ENCODE measurements at regions not wholly inside any gene's neighbourhood (a gene's known extent, or its start where the extent isn't known, plus 50 kb on each side); places are given as distances from the start of the nearest gene placed in this dataset.

DNA sequence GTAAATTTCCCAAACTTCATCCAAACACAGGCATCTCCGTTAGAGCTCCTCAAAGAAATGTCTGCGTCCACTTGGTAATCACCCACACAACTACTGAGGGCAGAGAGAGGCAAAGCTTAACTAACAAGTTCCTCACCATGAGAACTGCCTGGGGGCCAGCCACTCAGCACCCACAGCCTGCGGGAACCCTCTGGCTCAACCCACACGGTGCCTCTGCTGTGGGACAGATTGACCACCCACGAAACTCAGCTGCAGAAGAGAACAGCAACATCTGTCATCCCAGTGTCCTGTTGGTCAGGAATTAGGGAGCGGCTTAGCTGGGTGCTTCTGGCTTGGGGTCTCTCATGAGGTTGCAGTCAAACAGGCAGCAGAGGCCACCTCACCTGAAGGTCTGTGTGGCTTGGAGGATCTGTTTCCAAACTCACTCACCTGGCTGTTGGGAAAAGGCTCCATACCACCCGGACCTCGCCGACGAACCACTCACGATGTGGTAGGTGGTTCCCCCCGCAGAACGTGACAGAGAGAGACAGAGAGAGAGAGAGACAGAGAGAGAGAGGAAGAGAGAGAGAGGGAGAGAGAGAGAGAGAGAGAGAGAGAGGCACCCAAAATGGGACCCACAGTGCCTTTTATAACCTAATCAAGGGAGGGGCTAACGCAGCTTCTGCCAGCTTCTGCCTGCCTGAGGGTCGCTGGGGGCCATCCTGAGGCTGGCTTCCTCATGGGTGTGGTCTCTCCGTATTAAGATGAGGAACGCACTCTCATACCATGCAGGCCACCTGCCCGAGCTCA is 103.5 kb downstream of the OLFM1 start:
- TF ChIP-seq, protein P1, sequence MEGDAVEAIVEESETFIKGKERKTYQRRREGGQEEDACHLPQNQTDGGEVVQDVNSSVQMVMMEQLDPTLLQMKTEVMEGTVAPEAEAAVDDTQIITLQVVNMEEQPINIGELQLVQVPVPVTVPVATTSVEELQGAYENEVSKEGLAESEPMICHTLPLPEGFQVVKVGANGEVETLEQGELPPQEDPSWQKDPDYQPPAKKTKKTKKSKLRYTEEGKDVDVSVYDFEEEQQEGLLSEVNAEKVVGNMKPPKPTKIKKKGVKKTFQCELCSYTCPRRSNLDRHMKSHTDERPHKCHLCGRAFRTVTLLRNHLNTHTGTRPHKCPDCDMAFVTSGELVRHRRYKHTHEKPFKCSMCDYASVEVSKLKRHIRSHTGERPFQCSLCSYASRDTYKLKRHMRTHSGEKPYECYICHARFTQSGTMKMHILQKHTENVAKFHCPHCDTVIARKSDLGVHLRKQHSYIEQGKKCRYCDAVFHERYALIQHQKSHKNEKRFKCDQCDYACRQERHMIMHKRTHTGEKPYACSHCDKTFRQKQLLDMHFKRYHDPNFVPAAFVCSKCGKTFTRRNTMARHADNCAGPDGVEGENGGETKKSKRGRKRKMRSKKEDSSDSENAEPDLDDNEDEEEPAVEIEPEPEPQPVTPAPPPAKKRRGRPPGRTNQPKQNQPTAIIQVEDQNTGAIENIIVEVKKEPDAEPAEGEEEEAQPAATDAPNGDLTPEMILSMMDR (IDR thresholded peaks at IDR 0.05), result no peak
- no peak for TF ChIP-seq POLR2A (IDR thresholded peaks at IDR 0.05)
